NCI-H748 treated with DMSO at 0.1 percent for 48 hours (cell line): ENCODE measurements at regions not wholly inside any gene's neighbourhood (a gene's known extent, or its start where the extent isn't known, plus 50 kb on each side); places are given as distances from the start of the nearest gene placed in this dataset.
"Not testable (repeated sequence)": the region's sequence is repeated elsewhere in the genome, so short reads cannot be mapped to it uniquely, and the experiment has no call there.

Experiments
- DNase-seq: peaks from one replicate; lab custom pipeline; 2025; lab: John Stamatoyannopoulos, UW

DNA sequence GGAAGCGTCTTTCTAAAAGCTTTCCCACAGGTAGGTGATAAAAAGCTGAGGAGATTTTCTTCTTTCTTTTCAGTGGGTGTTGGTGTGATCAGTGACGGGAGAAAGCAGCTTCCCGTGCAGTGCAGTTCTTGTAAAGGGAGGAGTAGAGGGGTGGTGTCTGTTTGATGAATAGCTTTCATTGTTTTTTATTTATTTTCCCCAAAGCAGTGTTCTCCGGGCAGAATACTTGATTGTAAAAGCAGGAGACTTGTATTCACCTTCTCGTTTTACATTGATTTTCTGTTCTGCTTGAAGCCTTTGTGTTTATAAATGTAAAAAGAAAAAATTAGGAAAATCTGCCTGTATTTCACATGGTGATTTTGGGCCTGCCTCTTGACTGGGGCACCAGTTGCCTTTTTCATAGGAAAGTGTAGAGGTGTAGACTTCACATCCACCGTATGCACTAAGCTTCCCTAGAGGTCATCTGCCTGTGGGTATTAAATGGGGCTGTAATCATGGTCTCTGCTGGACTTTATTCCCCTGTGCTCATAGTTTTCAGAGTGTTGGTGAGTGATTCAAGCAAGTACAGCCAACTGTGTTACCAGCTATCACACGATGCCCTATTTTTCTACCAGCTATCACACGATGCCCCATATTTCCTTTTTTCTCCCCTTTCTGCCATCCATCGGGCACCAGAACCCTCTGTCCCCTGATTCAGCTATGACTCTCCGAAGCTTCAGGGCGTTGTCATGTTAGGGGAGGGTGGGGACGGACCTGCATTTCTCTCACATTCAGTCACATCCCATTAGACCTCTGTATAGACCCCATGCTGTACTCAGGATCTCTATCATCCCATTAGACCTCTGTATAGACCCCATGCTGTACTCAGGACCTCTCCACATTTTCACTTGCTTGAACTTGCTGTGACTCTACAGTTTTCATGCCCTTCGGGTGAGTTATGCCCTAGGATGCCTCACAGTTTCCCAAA is 526.5 kb downstream of the TRIML1 start:
- no peak for DNase-seq

DNA sequence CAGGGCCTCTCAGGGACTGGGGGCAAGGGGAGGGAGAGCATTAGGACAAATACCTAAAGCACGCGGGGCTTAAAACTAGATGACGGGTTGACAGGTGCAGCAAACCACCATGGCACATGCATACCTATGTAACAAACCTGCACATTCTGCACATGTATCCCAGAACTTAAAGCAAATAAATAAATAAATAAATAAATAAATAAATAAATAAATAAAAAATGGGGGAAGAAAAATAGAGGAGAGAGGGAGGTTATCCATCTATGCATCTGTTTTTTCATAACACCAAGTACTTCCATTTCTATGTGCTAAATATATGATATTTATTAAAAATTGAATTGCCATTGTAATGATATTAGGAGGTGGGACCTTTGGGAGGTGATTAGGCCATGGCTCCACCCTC is 539.5 kb downstream of the TRIML1 start:
- DNase-seq = not testable (repeated sequence)

DNA sequence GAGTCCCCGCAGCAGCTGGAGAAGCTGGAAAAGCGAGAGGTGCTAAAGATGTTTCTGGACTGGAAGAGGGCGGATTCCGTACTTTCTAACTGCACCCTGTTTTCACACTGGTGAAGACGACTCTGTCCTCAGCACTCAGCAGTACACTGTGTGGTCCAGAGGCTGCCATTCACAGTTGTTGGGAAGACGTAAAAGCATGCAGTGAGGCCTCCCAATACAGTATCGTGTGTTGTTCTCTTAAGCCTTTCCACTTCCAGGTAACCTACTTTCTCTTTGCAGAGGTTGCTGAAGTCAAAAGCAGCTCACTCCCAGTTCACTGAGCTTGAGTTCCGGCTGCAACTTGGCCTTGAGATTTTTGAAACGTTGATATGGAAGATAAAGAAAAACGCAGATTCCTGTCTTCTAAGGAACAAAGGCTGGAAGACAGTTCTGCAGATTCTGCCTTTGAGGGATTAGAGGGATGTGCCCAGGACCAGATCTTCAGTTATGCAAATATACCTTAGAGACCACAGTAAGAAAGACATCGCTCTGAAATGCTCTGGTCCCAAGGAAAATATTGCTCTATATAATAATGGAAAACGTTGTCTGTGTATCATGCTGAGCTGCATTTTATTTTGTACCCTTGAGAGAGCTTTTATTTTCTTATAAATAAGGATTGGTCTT is 540.9 kb downstream of the TRIML1 start:
- no peak for DNase-seq

DNA sequence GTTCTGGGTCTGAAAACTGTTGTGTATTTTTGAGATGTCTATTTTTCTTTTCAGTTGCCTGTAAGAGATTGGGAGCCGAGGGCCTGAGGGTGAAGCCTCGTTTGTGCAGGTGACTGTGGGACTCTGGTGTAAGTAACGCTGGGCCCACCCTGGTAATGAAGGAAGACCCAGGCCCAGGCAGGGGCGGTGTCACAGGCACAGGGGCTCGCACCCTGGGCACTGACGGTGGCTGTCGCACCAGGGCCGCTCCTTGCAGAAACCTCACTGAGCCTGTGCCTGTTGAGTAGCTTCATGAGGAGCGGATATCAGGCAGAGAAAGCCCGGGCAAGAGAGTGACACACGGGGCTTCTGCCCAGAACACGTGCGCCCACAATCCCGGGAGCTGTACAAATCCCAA is 541.4 kb downstream of the TRIML1 start:
- DNase-seq = no peak

DNA sequence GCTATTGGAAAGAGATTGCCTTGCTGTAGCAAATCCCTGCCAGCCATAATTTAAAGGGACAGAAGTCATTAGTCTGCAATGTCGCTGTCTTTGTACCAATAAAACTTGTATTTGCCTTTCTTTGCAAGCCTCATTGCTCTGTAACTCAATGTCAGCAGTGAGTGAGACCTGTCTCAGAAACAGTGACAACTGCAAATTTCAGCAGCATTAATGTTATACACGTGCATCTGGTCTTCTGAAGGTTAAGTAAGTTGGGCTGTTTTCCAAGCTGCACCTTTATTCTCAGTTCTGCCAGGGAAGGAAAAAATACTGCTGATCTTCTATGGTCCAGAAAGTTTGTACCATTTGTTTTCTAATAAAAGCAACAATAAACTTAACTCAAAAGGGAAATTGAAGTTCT is 543.1 kb downstream of the TRIML1 start:
- DNase-seq = no peak

DNA sequence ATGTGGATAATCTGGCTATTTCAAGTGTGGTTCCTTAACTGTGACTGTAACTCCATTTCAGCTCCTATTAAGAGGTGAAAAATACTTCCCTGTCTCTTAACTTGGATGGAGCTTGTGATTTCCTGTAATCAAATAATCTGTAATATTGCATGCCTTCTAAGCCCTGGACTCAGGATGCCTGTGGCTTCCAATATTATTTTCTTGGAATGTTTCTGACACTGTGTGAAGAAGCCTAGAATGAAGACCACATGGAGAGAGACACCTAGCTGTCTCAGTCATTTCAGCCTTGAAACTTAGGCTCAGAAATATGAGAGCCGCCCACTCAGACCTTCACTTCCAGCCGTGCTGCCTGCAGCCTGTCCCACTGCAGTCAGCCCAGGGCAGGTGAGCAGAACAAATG is 544.3 kb downstream of the TRIML1 start:
- no peak for DNase-seq

DNA sequence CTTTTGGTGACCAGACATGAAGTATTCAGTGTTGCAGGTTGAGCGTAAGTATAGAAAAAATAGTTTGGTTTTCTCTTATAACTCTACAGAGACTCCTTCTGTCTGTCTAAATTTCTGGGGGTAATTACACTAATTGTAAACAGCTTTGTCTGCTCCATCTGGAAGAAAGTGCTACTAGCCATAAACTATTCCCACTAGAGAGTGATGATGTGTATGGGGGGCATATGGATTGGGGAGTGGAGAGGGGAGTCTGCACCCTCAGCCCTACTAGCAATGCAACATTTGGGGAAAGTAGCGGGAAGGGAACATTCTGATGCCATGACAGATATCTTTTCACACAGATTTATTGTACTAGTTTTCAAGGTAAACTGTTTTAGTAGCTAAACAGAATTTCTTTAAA is 549.7 kb downstream of the TRIML1 start:
- no peak for DNase-seq

DNA sequence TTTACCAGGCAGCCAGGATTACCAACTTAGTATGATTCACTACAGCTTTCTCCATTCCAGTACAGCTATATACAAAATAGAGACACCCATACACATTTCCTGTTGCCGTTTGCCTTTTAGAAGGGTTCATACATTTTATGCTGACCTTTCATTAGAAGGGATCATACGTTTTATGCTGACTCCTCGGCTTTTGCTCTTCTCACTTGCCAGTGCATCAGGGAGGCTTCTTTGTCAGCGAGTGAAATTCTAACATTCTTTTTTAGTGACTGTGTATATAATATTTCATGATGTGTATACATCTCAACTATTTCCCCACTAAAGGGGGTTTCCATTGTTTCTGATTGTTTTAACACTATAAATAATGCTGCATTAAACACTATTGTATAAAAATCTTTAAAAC is 552.6 kb downstream of the TRIML1 start:
- DNase-seq = no peak

DNA sequence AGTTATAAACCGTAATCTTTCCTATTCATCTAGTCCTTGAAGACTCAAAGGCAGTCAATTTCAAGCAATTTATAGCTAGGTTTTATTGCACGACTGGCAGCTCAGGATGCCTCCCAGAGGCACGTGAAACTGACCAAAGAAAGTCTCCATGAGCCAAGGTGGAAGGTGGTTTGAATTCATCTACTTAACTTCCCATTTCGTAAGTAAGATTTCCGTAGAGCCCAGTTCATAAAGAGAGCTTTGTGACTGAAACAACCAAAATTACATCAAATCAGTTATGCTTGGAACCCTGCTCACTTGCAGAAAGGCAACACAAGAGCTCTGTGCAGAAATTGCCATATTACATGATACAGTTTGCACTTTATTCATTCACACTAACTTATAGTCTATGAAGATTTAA is 556.0 kb downstream of the TRIML1 start:
- DNase-seq = no peak

DNA sequence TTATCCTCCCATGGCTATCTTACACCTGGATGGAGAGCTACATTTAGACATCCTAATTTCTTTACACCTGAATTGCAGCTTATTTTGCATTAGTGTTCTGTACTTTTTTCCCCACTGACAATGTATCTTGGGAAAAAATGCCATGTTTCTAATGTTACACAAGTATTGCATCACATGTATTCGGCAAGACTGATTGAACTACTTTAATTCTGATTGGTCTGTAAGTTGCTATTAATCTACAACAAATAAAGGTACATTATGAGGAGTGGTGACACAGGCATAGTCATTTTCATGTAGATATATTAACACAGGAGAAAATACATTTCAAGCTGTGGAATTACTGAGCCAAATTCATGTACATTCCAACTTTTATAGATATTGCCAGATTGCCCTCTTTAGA is 558.0 kb downstream of the TRIML1 start:
- DNase-seq = no peak

DNA sequence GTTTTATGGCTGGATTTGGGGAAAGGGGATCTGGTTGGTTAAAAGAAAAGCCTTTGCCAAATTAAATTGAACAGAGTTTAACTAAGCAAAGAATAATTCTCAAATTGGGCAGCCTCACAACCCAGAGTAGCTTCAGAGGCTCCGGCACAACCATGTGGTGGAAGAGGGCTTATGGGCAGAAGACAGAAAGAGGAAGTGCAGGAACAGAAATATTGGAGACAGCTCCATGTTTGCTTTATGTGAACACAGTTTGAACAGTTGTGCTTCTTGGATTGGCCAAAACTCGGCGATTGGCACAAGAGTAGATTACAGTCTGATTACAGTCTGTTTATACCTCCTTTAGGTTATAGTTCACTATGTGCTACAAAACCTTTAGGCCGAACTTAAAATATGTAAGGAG is 562.7 kb downstream of the TRIML1 start:
- no peak for DNase-seq

DNA sequence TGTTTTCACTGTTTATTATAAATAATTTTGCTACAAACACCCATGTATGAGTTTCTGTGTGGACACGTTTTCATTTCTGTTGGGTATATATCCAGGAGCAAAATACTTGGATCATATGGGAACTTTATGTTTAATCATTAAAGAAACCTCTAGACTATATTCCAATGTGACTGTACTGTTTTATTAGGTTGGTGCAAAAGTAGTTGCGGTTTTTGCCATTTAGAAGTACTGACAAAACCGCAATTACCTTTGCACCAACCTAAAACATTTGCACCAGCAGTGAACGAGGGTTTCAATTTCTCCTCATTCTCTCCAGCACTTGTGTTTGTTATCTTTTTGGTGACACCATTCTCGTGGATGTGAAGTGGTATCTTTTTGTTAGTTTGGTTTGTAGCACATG is 565.0 kb downstream of the TRIML1 start:
- no peak for DNase-seq

DNA sequence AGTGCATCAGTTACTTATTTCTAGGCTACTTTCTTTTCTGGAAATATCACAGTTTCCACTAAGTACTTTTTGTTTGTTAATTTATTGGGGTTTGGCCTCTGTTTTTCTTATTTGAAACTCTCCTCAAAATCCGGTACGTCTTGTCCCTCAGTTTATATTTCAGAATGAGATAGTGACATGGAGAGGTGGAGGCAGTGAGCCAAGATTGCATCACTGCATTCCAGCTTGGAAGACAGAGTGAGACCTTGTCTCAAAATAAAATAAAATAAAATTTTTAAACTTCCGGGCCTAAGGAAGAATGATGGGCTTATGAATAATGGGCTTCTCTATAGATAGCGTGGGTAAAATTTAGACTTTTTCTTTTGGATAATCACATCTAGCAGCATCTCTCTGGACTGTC is 567.8 kb downstream of the TRIML1 start:
- no peak for DNase-seq

DNA sequence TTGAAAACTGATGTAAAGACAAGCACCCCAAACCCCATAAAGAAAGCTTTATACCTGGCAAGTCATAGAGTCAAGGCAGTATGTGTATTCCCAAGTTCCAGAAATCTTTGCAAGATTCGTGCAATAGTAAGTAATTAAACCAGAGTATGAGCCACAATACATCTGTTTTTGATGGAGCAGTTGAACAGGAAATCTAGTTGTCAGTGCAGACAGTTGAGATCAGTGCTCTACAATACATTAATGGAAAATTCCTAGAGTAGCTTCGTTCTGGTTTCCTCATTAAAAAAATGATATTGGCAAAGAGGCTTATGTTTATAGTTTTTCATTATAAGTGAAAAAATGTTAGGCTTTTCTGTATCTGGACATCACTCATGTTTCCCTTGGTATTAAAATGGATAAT is 575.3 kb downstream of the TRIML1 start:
- DNase-seq = no peak

DNA sequence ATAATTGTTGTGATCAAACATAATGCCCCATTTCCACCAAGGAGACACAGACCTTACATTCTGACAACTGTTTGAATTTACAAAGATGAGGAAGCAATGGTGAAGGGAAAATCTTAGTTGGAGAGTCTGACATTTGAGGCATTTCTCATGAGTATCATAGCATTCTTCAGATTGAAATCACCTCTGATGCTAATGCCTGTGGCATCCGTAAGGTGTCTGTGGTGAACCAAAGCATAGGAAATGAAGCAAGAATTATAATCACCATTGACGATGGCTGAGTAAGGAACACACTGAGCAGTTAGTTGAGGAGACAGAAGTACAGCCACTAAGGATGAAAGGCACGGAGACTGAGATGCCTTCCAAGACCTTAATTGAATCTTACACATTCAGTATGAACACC is 575.7 kb downstream of the TRIML1 start:
- no peak for DNase-seq

DNA sequence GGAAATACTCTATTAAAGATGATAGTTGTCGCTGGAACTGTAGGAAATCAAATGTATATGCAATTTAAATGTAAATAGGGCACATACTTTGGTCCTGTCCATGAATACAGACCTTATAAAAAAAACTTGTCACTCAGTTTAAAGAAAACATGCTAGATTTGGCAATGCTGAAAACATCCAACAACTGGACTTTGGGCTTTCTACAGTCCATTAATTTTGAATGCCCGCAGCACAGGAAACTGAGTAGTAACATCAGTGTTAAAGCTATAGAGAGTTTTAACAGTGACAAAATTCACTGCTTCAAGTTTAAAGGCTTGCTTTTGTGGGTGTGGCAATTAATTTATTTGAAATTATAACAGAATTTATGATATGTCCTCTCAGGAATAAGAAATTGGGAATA is 578.4 kb downstream of the TRIML1 start:
- no peak for DNase-seq

DNA sequence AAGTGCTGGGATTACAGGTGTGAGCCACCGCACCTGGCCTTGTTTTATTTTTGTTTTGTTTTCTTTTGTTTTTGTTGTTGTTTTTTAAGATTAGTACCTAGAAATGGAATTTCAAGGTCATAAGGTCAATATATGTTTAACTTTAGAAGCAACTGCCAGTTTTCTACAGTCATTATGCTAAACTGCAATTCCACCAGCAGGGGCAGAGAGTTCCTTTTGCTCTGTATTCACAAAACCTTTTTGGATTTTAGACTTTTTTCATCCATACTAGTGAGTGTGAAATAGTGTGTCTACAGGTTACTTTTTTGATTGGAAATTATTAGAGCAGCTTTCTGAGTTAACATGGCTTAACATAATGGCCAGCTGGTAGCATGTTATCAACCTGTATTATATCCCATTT is 580.6 kb downstream of the TRIML1 start:
- DNase-seq = no peak

DNA sequence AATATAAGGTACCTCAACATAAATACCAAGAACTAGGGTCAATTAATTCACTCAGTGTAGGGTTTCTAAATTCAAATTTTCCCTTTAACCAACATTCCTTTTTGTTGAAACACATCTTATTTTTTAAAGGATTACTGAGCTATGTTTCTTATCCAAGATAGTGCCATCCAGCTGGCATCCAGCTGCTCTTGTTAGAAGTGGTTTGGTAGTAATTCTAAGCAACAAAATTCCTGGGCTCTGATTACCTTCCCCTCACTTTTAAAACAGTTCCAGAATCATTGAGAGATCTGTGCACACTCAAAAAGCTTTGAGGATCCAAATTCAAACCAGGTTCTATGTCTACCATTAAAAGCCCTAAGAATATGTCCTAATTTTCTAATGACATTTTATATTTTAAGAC is 583.7 kb downstream of the TRIML1 start:
- no peak for DNase-seq

DNA sequence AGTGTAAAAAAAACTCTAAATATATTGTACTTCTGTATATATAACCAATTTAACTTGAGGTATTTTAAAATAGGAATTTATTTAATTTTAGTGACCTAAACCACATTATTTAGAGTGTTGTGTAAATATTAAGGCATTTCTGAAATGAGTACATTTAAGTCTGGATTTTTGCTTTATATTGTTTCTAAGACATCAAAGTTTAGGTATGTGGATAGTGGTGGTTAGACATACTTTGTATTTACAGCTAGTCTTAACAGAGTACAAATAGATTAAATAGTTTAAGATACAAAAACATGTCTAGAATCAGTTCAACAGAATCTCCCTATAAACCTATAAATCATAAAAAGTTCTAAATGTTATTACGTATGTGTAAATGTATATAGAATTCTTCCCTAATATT is 588.5 kb downstream of the TRIML1 start:
- no peak for DNase-seq

DNA sequence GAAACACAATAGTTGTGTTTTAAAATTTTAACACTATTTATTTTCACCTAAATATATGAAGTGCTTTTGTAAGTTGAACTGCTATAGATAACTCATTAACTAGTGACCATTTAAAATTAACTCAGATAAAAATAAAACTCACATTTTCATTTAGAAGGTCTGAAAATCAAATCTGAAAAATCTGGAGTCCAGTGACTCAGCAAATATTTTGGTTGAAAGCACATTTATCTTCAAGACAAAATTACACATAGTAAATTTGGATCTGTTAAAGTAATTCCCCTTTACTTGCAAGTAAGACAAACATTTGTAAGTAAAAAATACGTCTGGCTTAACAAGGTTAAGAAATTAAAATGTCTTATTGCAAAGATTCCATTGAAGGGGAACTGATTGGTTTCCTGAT is 589.1 kb downstream of the TRIML1 start:
- no peak for DNase-seq

DNA sequence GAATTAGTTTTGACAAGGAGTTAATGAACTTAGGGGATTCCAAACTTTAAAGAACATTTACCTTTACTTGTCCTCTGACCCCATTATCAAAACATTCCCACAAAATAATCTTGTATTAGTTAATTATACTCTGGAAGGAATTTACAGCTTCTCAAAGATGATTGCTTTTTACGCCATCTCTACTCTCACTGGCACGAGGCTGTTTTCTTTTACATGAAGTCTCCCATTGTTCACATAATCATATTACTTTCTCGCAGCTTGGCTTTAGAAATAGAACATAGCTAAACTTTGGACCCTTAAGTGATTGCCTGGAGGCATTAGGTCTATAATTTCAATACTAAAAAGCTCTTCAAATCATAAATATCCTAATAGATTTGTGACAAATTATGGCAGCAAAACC is 592.9 kb downstream of the TRIML1 start:
- DNase-seq = no peak

DNA sequence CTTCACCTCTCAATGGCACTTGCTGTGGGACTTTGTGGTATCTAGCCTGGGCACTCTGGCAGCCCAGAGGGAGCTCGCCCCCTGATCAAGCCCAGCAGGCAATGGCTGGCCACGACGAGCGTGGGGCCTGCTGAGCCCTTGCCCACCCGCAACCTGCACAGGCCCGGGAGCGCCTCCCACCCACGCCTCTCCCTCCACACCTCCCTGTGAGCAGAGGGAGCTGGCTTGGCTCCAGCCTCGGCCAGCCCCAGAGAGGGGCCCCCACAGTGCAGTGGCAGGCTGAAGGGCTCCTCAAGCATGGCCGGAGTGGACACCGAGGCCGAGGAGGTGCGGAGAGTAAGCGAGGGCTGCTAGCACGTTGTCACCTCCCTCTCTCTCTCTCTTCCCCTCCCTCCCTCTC is 595.8 kb downstream of the TRIML1 start:
- DNase-seq = no peak

DNA sequence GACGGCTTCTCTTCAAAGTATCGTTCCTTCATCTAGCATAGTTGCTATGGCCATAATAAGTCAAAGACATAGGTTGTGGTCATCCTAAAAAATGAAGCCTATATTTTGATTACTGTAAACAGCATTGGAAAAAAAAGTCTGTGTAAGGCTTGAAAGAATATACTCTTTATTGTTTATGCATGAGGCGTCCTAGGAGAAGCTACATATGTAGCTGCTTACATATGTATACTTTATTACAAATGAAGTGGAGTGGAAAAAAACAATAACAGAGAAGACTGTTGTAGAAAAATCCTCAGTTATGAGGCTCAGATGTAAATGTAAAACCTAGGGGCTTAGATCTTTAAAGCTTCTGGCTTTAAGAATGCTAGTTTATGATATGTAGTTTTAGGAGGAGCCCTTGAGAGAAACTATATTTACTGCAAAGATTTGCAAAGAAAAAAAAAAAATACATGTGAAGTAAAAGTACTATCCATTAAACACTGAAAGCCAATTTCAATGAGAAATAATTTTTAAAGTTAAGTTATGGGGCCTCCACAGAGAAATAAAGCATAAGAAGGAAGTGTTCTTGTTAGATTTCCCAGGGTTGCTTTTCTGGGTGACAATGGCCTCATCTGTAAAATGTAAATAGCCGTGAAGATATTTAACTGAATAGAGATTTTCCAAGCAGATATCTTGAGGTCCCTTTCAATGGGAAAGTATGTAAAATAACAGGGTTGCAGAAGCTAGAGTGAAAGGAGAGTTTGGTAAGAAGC is 598.2 kb downstream of the TRIML1 start:
- no peak for DNase-seq
